Trophoblast cell (in vitro differentiated cells and primary cell): ENCODE measurements at regions not wholly inside any gene's neighbourhood (a gene's known extent, or its start where the extent isn't known, plus 50 kb on each side); places are given as distances from the start of the nearest gene placed in this dataset.

Source experiments
- DNase-seq, 2 donors: peaks; one replicate each; pipeline ENCODE4 v3.0.0-alpha.2; 2016
- H2AFZ ChIP-seq: 2 replicates; pipeline ENCODE4 v1.6.1; 2013; ENCODE audit warnings: low read length, moderate library complexity, mild to moderate bottlenecking; ENCODE audit not compliant: insufficient read depth, poor library complexity
- H2AK5ac ChIP-seq: 2 replicates; pipeline ENCODE4 v1.6.1; 2013; ENCODE audit warnings: mild to moderate bottlenecking, low read length
- H2BK120ac ChIP-seq: 2 replicates; pipeline ENCODE4 v1.6.1; 2013; ENCODE audit warnings: low read length, mild to moderate bottlenecking, moderate library complexity; ENCODE audit not compliant: insufficient read depth, poor library complexity
- H2BK12ac ChIP-seq: 2 replicates; pipeline ENCODE4 v1.6.1; 2013; ENCODE audit warnings: mild to moderate bottlenecking, low read length, moderate library complexity
- H2BK5ac ChIP-seq: 2 replicates; pipeline ENCODE4 v1.6.1; 2013; ENCODE audit warnings: low read length, low read depth, moderate library complexity, mild to moderate bottlenecking; ENCODE audit not compliant: poor library complexity
- H3K14ac ChIP-seq: 2 replicates; pipeline ENCODE4 v1.6.1; 2013; ENCODE audit warnings: mild to moderate bottlenecking, low read length
- H3K18ac ChIP-seq: 2 replicates; pipeline ENCODE4 v1.6.1; 2013; ENCODE audit warnings: mild to moderate bottlenecking, low read length
- H3K23ac ChIP-seq: 2 replicates; pipeline ENCODE4 v1.6.1; 2013; ENCODE audit warnings: low read length
- H3K27ac ChIP-seq: 2 replicates; pipeline ENCODE4 v1.5.1; 2013; ENCODE audit warnings: low read depth, mild to moderate bottlenecking, inconsistent platforms, low read length, moderate library complexity
- H3K27me3 ChIP-seq: 2 replicates; pipeline ENCODE4 v1.6.1; 2013; ENCODE audit warnings: inconsistent platforms, mild to moderate bottlenecking, low read length, moderate library complexity; ENCODE audit not compliant: insufficient read depth
- H3K36me3 ChIP-seq, 2 experiments: 1 replicate in 1 of 2; 2 replicates in 1 of 2; pipeline ENCODE4 v1.6.1; 2013; ENCODE audit warnings: low read length in 2 of 2, mild to moderate bottlenecking in 2 of 2, moderate library complexity in 1 of 2; ENCODE audit not compliant: insufficient read depth in 2 of 2, control insufficient read depth in 1 of 2
- H3K4ac ChIP-seq: 2 replicates; pipeline ENCODE4 v1.6.1; 2013; ENCODE audit warnings: low read depth, mild to moderate bottlenecking, low read length, moderate library complexity
- H3K4me1 ChIP-seq, 2 experiments: 1 replicate in 1 of 2; 2 replicates in 1 of 2; pipeline ENCODE4 v1.6.1; 2013; ENCODE audit warnings: low read length in 2 of 2, mild to moderate bottlenecking in 2 of 2, moderate library complexity in 1 of 2; ENCODE audit not compliant: insufficient read depth in 2 of 2, control insufficient read depth in 1 of 2
- H3K4me2 ChIP-seq: 2 replicates; pipeline ENCODE4 v1.6.1; 2013; ENCODE audit warnings: inconsistent platforms, mild to moderate bottlenecking, low read length, moderate library complexity
- H3K4me3 ChIP-seq: 2 replicates; pipeline ENCODE4 v1.5.1; 2013; ENCODE audit warnings: mild to moderate bottlenecking, low read depth, low read length, inconsistent platforms
- H3K79me1 ChIP-seq: one replicate; pipeline ENCODE4 v1.6.1; 2013; ENCODE audit warnings: low read length
- H3K79me2 ChIP-seq: 2 replicates; pipeline ENCODE4 v1.6.1; 2013; ENCODE audit warnings: low read length, mild to moderate bottlenecking; ENCODE audit not compliant: control insufficient read depth, insufficient read depth, poor library complexity
- H3K9ac ChIP-seq: 2 replicates; pipeline ENCODE4 v1.6.1; 2013; ENCODE audit warnings: mild to moderate bottlenecking, low read length
- H3K9me3 ChIP-seq: 2 replicates; pipeline ENCODE4 v1.6.1; 2013; ENCODE audit warnings: low read depth, mild to moderate bottlenecking, control low read depth, inconsistent platforms, low read length; ENCODE audit not compliant: insufficient read depth
- H4K12ac ChIP-seq: 2 replicates; pipeline ENCODE4 v1.6.1; 2013; ENCODE audit warnings: low read depth, mild to moderate bottlenecking, low read length, moderate library complexity
- H4K8ac ChIP-seq: 2 replicates; pipeline ENCODE4 v1.6.1; 2013; ENCODE audit warnings: low read depth, mild to moderate bottlenecking, low read length, moderate library complexity
- H4K91ac ChIP-seq: one replicate; pipeline ENCODE4 v1.6.1; 2013; ENCODE audit warnings: low read depth, mild to moderate bottlenecking, low read length, moderate library complexity
- WGBS: extraction: QIAGEN DNeasy Blood & Tissue Kit; methylation state at CpG from one replicate; pipeline ENCODE4 v1.1.7; 2013; ENCODE audit warnings: missing lambda C conversion rate; ENCODE audit not compliant: insufficient read length, insufficient coverage; ENCODE audit errors: extremely low coverage; 5-methylcytosine and 5-hydroxymethylcytosine counted together

GRCh38 chrX:25665431-25665830 is 472.7 kb upstream of the MAGEB18 start:
- Histone ChIP-seq H3K79me1 (no peaks in the 10 kb centered on the region), H3K18ac (no peak overlapping the region), H3K9me3 (no peaks in the 10 kb centered on the region), H3K27ac (no peak overlapping the region), H3K79me2 (no peaks in the 10 kb centered on the region), H3K14ac (no peak overlapping the region), H2AK5ac (no peak overlapping the region), H3K4me1 (no peaks in the 10 kb centered on the region), H2AFZ (no peak overlapping the region), H2BK12ac (no peak overlapping the region), H4K91ac (no peak overlapping the region), H4K8ac (no peak overlapping the region), H3K23ac (no peak overlapping the region), H3K4me3 (no peak overlapping the region), H3K9ac (no peak overlapping the region), H3K27me3 (no peaks in the 10 kb centered on the region), H3K36me3 (no peaks in the 10 kb centered on the region), H2BK120ac (no peak overlapping the region), H3K4me2 (no peak overlapping the region), H2BK5ac (no peak overlapping the region), H3K4ac (no peak overlapping the region), H4K12ac (no peak overlapping the region)
- WGBS = no CpG with 5 or more reads among the region's 4 CpGs
- DNase-seq = no peak

- Histone ChIP-seq H3K9ac (no peak overlapping the region), H3K27me3 (no peaks in the 10 kb centered on the region), H2AK5ac (no peak overlapping the region), H3K4me2 (no peak overlapping the region), H2BK120ac (no peak overlapping the region), H2AFZ (no peak overlapping the region), H4K91ac (no peak overlapping the region), H2BK12ac (no peak overlapping the region), H3K79me2 (no peaks in the 10 kb centered on the region), H2BK5ac (no peak overlapping the region), H3K23ac (no peak overlapping the region), H3K4ac (no peak overlapping the region), H3K14ac (no peak overlapping the region), H3K27ac (no peak overlapping the region), H3K9me3 (no peaks in the 10 kb centered on the region), H3K4me3 (no peak overlapping the region), H4K8ac (no peak overlapping the region), H3K4me1 (no peaks in the 10 kb centered on the region), H3K79me1 (no peaks in the 10 kb centered on the region), H3K18ac (no peak overlapping the region), H3K36me3 (no peaks in the 10 kb centered on the region), H4K12ac (no peak overlapping the region)
- WGBS = no CpG with 5 or more reads among the region's 2 CpGs
- no peak for DNase-seq
These were observed 470.5 kb upstream of the MAGEB18 start for GRCh38 chrX:25667681-25668080.

GRCh38 chrX:25674776-25675175 is 463.4 kb upstream of the MAGEB18 start:
- H3K4me1 ChIP-seq = no peaks in the 10 kb centered on the region
- H4K8ac ChIP-seq = no peak overlapping the region
- no peak overlapping the region for H2BK5ac ChIP-seq
- no peak overlapping the region for H3K9ac ChIP-seq
- H2AFZ ChIP-seq = no peak overlapping the region
- no peak overlapping the region for H2AK5ac ChIP-seq
- no peaks in the 10 kb centered on the region for H3K79me2 ChIP-seq
- H4K91ac ChIP-seq = no peak overlapping the region
- no peaks in the 10 kb centered on the region for H3K79me1 ChIP-seq
- no peak for DNase-seq
- H3K18ac ChIP-seq = no peak overlapping the region
- H2BK120ac ChIP-seq = no peak overlapping the region
- no CpG with 5 or more reads among the region's 3 CpGs for WGBS
- H3K9me3 ChIP-seq = no peaks in the 10 kb centered on the region
- no peak overlapping the region for H3K4ac ChIP-seq
- no peaks in the 10 kb centered on the region for H3K36me3 ChIP-seq
- H3K27me3 ChIP-seq = no peaks in the 10 kb centered on the region
- no peak overlapping the region for H3K14ac ChIP-seq
- no peak overlapping the region for H3K4me3 ChIP-seq
- no peak overlapping the region for H3K23ac ChIP-seq
- no peak overlapping the region for H3K27ac ChIP-seq
- H3K4me2 ChIP-seq = no peak overlapping the region
- no peak overlapping the region for H4K12ac ChIP-seq
- H2BK12ac ChIP-seq = no peak overlapping the region

- H3K79me2 ChIP-seq = no peaks in the 10 kb centered on the region
- no peak overlapping the region for H3K27ac ChIP-seq
- no peak overlapping the region for H4K8ac ChIP-seq
- H3K9ac ChIP-seq = no peak overlapping the region
- no peak overlapping the region for H4K12ac ChIP-seq
- no peaks in the 10 kb centered on the region for H3K4me1 ChIP-seq
- no peaks in the 10 kb centered on the region for H3K36me3 ChIP-seq
- H3K14ac ChIP-seq = no peak overlapping the region
- peaks cover 2% of the 10 kb centered on the region for H3K9me3 ChIP-seq
- no peaks in the 10 kb centered on the region for H3K79me1 ChIP-seq
- H2AFZ ChIP-seq = no peak overlapping the region
- no peak overlapping the region for H2BK12ac ChIP-seq
- no peak overlapping the region for H3K4me2 ChIP-seq
- no peak for DNase-seq
- no peak overlapping the region for H3K4me3 ChIP-seq
- H3K4ac ChIP-seq = no peak overlapping the region
- WGBS = no CpG with 5 or more reads among the region's 1 CpG
- H3K18ac ChIP-seq = no peak overlapping the region
- no peak overlapping the region for H2BK120ac ChIP-seq
- H2BK5ac ChIP-seq = no peak overlapping the region
- H2AK5ac ChIP-seq = no peak overlapping the region
- H3K27me3 ChIP-seq = no peaks in the 10 kb centered on the region
- H3K23ac ChIP-seq = no peak overlapping the region
- H4K91ac ChIP-seq = no peak overlapping the region
These were observed 436.3 kb upstream of the MAGEB18 start for GRCh38 chrX:25701876-25702275.
